UCSD-AML1 (cell line): ENCODE measurements at regions not wholly inside any gene's neighbourhood (a gene's known extent, or its start where the extent isn't known, plus 50 kb on each side); places are given as distances from the start of the nearest gene placed in this dataset.

Source experiments
- DNase-seq: peaks from one replicate; lab custom pipeline; 2025; ENCODE audit not compliant: unreplicated experiment; lab: John Stamatoyannopoulos, UW

- DNase-seq = no peak
Measured at GRCh38 chr20:22470620-22471026, 113.7 kb downstream of the FOXA2 start.

- no peak for DNase-seq
Measured at GRCh38 chr20:22466447-22467171, 117.8 kb downstream of the FOXA2 start.

- no peak for DNase-seq
Measured at GRCh38 chr20:22465622-22466446, 118.5 kb downstream of the FOXA2 start.

GRCh38 chr20:22464312-22465003 is 119.9 kb downstream of the FOXA2 start:
- DNase-seq = no peak

GRCh38 chr20:22462975-22463914 is 121.1 kb downstream of the FOXA2 start:
- no peak for DNase-seq

GRCh38 chr20:22460803-22461202 is 123.6 kb downstream of the FOXA2 start:
- no peak for DNase-seq

GRCh38 chr20:22460231-22460630 is 124.1 kb downstream of the FOXA2 start:
- DNase-seq = no peak

GRCh38 chr20:22459754-22460153 is 124.6 kb downstream of the FOXA2 start:
- DNase-seq = no peak

- no peak for DNase-seq
Measured at GRCh38 chr20:22456109-22456508, 128.3 kb downstream of the FOXA2 start.

GRCh38 chr20:22455259-22455658 is 129.1 kb downstream of the FOXA2 start:
- no peak for DNase-seq

GRCh38 chr20:22453244-22454080 is 130.9 kb downstream of the FOXA2 start:
- no peak for DNase-seq

- no peak for DNase-seq
Measured at GRCh38 chr20:22452442-22453011, 131.8 kb downstream of the FOXA2 start.

- no peak for DNase-seq
Measured at GRCh38 chr20:22450537-22450936, 133.8 kb downstream of the FOXA2 start.

GRCh38 chr20:22449188-22449973 is 135.0 kb downstream of the FOXA2 start:
- DNase-seq = no peak

- no peak for DNase-seq
Measured at GRCh38 chr20:22447447-22447778, 137.0 kb downstream of the FOXA2 start.

- no peak for DNase-seq
Measured at GRCh38 chr20:22446613-22447446, 137.5 kb downstream of the FOXA2 start.

- DNase-seq = no peak
Measured at GRCh38 chr20:22442318-22442717, 142.1 kb downstream of the FOXA2 start.

- DNase-seq = no peak
Measured at GRCh38 chr20:22438926-22439325, 145.4 kb downstream of the FOXA2 start.
